Hematopoietic multipotent progenitor cell (in vitro differentiated cells): ENCODE measurements at regions not wholly inside any gene's neighbourhood (a gene's known extent, or its start where the extent isn't known, plus 50 kb on each side); places are given as distances from the start of the nearest gene placed in this dataset.
"Not testable (repeated sequence)": the region's sequence is repeated elsewhere in the genome, so short reads cannot be mapped to it uniquely, and the experiment has no call there.

Experiments used
- DNase-seq, 3 donors: peaks; one replicate each; pipeline ENCODE4 v3.0.0-alpha.2; 2011 to 2015; ENCODE audit warnings: low read depth in 2 of 3, low spot score in 2 of 3

- no peak for DNase-seq
Measured at GRCh38 chr10:28354511-28354910, 51.6 kb upstream of the MPP7 start.

- no peak for DNase-seq
Measured at GRCh38 chr10:28355376-28355775, 52.5 kb upstream of the MPP7 start.

- DNase-seq, result no peak
Measured at GRCh38 chr10:28359334-28359733, 56.5 kb upstream of the MPP7 start.

GRCh38 chr10:28360175-28360574 lies 57.3 kb upstream of the MPP7 start:
- no peak for DNase-seq

GRCh38 chr10:28363376-28363775 lies 60.5 kb upstream of the MPP7 start:
- peak in 2 of 3 donors; percentile 33 to 69 for DNase-seq

GRCh38 chr10:28365840-28366239 lies 63.0 kb upstream of the MPP7 start:
- DNase-seq, result no peak

GRCh38 chr10:28366994-28367393 lies 64.1 kb upstream of the MPP7 start:
- DNase-seq, result peak in 2 of 3 donors; percentile 13 to 43

GRCh38 chr10:28367413-28367812 lies 64.5 kb upstream of the MPP7 start:
- no peak for DNase-seq

GRCh38 chr10:28367929-28368484 lies 65.1 kb upstream of the MPP7 start:
- peak; percentile 49 to 80 (median 71) for DNase-seq

GRCh38 chr10:28370107-28370835 lies 67.4 kb upstream of the MPP7 start:
- DNase-seq, result no peak

- not testable (repeated sequence) for DNase-seq
Measured at GRCh38 chr10:28371638-28372037, 68.8 kb upstream of the MPP7 start.

GRCh38 chr10:28374036-28374435 lies 71.2 kb upstream of the MPP7 start:
- DNase-seq, result no peak

GRCh38 chr10:28375399-28376354 lies 72.8 kb upstream of the MPP7 start:
- no peak for DNase-seq

- no peak for DNase-seq
Measured at GRCh38 chr10:28378986-28379585, 76.2 kb upstream of the MPP7 start.

- DNase-seq, result no peak
Measured at GRCh38 chr10:28381466-28381865, 78.6 kb upstream of the MPP7 start.

- peak; percentile 73 to 96 (median 89) for DNase-seq
Measured at GRCh38 chr10:28381903-28382347, 79.1 kb upstream of the MPP7 start.

GRCh38 chr10:28382525-28383269 lies 79.8 kb upstream of the MPP7 start:
- DNase-seq, result no peak

- no peak for DNase-seq
Measured at GRCh38 chr10:28384557-28384956, 81.7 kb upstream of the MPP7 start.

- DNase-seq, result no peak
Measured at GRCh38 chr10:28385748-28386502, 83.1 kb upstream of the MPP7 start.

GRCh38 chr10:28386503-28386868 lies 83.6 kb upstream of the MPP7 start:
- no peak for DNase-seq
